ENCODE measurements at regions not wholly inside any gene's neighbourhood (a gene's known extent, or its start where the extent isn't known, plus 50 kb on each side); places are given as distances from the start of the nearest gene placed in this dataset.

DNA sequence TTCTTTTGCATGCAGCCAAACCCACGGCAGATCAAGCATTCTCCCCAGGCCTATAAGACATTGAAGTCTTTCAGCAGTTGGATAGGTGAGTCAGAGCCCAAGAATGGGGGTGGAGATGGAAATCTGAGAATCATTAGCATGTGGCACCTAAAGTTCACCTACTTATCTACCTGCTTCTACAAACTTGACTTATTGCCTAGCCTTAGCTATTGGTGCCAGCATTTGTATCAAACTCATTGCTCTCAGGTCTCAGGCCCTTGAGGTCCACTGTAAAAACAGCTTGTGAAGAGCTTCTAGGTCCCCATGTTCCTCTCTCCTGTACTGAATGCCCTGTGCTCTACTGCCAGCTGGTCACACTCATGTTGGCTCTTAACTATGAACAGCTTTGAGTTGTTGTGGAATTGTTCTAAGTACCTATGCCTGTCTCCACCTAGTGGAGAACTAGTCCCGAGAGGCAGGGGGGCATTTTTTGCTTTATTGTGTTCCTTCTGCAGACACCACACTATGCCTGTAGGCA is 278.4 kb upstream of the SPRED2 start:
- no peak for TF ChIP-seq POLR2A (IDR thresholded peaks at IDR 0.05; ENCODE audit: low read depth, low read length)
- DNase-seq (ENCODE audit: insufficient read length, low spot score) (peak; percentile 20), FAIRE-seq (no peak)

DNA sequence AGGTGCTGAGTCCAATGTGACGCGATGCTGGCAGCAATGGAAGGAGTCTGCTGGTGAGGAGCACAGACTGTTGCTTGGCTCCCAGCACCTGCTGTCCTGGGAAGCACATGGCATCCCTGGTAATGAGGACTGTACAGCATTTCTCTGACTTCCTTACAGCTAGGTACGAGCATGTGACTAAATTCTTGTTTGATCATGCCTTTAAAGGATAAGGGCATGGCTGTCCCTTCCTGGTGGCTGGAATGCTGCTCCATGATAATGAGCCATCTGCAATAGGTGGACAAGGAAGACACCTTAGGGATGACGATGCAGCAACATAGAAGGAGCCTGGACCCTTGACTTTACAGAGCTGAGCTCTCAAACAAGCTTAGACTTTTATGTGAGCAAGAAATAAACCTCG is 278.0 kb upstream of the SPRED2 start:
- FAIRE-seq (no peak), DNase-seq (ENCODE audit: insufficient read length, low spot score) (no peak)
- TF ChIP-seq POLR2A (IDR thresholded peaks at IDR 0.05; ENCODE audit: low read depth, low read length): no peak

DNA sequence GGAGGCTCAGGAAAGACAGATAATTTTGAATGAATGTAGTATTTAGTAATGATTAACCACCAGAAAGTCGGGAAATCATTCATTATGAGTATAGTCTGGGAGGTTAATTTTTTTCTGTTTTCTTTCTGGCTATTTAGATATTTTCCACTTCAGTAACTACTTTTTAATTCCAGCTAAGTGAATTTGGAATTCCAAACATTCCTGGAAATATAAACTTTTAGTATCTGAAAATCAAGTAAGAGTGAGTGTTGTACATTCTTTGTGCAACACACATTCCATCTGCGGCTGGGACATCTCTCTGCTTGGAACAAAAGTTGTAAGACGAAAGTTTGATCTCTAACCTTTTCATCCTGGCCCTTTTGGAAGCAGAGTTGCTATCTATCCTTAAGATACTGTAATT is 275.7 kb upstream of the SPRED2 start:
- DNase-seq (ENCODE audit: insufficient read length, low spot score) (no peak), FAIRE-seq (no peak)
- TF ChIP-seq POLR2A (IDR thresholded peaks at IDR 0.05; ENCODE audit: low read depth, low read length): no peak

DNA sequence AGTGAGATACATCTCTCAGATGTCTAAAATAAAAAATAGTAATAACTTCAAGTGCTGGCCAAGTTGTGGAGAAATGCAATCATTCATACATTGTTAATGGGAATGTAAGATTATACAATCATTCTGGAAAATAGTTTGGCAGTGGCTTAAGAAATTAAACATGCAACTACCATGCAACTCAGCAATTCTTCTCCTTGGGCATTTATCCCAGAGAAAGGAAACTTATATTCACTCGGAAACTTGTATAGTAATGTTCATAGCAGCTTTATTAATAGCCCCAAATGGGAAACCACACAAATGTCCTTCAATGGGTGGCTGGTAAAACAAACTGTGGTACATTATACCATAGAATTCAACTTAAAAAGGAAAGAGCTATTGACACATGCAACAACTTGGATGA is 274.0 kb upstream of the SPRED2 start:
- no peak for FAIRE-seq
- no peak for DNase-seq (ENCODE audit: insufficient read length, low spot score)
- no peak for TF ChIP-seq POLR2A (IDR thresholded peaks at IDR 0.05; ENCODE audit: low read depth, low read length)

DNA sequence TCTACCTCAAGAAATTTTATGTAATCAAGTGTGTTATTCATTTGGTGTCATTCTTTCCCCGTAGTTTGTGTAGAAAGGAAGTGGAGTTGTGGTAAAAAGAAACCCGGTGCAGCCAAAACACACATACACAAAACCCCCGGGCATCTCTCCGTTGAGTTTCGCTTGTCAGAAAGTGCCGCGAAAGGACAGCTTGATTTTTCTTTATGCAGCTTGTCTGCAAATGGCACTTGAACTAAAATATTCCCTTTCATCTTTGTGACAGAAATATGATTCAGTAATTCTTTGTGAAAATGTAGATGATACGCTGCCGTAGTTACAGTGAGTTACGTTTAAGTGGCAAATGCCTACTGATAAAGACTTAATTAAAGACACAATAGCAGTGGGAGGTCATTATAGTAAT is 268.8 kb upstream of the SPRED2 start:
- FAIRE-seq (no peak), DNase-seq (ENCODE audit: insufficient read length, low spot score) (no peak)
- no peak for TF ChIP-seq POLR2A (IDR thresholded peaks at IDR 0.05; ENCODE audit: low read depth, low read length)

DNA sequence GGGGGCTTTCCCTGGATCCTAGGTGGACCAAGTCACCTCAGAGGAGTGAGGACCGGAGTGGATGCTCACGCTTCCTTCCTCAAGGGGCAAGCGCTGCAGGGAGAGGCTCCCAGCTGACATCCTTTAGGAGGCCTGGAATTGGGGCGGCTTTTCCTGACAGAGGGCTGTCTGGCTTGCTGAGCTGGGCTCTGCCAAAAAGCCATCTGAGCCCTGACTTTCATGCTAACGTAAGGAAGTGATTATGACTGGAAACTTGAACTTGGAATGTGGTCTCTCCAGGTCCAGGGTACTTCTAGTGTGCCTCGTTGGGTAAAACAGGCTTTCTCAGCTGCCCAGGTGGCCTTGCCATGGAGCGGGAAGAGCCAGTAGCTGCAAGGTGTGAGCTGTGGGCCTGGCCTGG is 268.3 kb upstream of the SPRED2 start:
- no peak for FAIRE-seq
- DNase-seq (ENCODE audit: insufficient read length, low spot score): no peak
- TF ChIP-seq POLR2A (IDR thresholded peaks at IDR 0.05; ENCODE audit: low read depth, low read length): no peak

DNA sequence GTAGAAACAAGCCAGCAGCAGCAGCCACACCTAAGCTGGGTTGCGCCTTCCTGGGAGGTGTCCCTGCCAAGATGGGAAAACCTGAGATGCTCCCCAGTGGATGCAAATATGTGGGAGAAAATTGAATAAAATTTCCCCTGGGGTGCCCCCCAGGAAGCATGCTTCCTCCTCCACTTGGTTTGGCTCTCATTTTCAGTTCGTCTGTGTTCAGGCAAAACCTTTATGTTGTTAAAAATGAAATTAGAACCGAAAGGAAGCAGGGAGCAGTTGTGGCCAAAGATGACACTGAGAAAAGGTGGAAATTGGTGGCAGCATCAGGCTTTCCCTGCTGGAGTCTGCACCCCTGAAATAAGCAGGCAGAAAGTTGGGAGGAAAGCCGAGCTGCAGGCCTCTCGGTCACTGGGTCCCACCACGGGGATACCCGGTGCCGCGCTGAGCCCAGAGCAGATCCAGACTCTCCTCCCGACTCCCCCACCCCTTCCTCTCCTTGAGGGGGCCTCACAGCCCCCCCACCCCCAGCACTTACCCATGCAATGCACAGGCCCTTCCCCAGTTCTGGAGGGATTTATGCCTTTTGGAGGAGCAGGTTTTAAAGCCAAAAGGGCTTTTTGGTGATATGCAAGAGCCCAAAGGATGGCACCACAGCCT is 267.7 kb upstream of the SPRED2 start:
- FAIRE-seq: no peak
- no peak for DNase-seq (ENCODE audit: insufficient read length, low spot score)
- TF ChIP-seq POLR2A (IDR thresholded peaks at IDR 0.05; ENCODE audit: low read depth, low read length): no peak

DNA sequence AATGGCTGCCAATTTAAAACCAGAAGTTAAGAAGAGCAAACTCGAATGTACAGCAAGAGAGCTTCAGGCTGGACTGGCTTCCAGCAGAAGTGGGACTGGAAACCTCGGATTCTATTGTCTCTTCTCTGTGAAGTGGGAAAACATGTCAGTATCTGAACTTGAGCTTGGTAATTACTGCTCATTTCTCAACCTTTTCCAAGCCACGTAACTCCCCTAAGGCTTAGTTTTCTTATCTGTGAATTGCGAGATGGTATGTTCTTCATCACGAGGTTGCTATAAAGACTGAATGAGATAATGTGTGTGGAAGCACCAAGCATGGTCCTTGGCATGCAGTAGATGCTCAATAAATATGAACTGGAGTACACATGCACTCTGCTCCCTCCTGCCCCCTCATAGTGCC is 259.4 kb upstream of the SPRED2 start:
- FAIRE-seq: no peak
- no peak for DNase-seq (ENCODE audit: insufficient read length, low spot score)
- no peak for TF ChIP-seq POLR2A (IDR thresholded peaks at IDR 0.05; ENCODE audit: low read depth, low read length)

DNA sequence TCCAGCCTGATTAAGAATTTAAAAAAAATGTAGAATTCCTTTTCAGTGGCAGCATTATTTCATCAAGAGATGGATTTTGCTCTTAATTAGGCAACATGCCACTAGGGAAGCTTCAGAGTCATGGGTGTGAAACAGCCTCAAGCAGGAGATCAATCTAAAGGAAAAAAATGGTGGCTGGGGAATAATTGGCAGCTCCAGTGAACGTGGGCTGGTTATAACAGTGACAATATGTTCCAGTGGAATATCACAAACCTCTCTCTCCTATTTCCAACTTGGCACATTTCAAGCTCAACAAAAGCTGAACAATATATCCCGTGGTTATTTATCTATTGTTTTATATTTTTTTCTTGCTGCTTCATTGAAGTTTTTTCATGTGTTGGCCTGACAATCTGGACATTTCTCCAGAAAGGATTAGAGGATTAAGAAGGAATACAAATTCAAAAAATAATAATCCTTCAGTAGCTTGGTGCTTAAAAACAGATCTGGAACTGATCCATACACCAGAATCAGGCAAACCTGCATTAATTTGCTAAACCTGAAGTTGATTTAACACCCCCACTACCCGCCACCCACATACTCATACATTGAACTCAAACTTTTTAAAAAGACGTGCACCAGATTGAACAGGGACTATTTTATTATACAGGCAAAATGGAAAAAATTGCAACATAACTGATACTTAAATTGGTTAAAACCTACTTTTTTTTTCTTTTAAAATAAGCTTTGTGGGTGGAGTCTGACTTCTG is 255.9 kb upstream of the SPRED2 start:
- no peak for FAIRE-seq

DNA sequence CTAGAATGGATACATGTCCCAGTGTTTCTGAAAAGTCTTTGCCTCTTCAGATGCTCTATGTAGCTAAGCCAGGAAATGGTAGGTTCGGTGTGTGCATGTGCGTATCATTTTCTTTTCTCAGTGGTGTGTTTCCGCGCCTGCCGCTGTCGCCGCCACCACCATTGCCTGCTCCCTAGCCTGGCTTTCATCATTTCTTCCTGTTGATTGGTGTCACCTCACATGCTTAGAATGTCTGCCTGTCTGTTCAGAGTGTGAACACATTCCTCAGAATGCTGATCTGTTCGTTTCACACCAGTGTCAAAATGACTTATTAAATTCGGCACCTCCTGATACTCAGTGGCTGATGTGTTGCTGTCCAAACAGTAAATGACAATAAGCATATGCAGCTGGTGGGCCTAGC is 255.2 kb upstream of the SPRED2 start:
- no peak for FAIRE-seq
- no peak for DNase-seq (ENCODE audit: insufficient read length, low spot score)
- no peak for TF ChIP-seq POLR2A (IDR thresholded peaks at IDR 0.05; ENCODE audit: low read depth, low read length)

More for the DNA sequence above, 255.9 kb upstream of the SPRED2 start:
- DNase-seq (ENCODE audit: insufficient read length, low spot score): no peak
- no peak for TF ChIP-seq POLR2A (IDR thresholded peaks at IDR 0.05; ENCODE audit: low read depth, low read length)

DNA sequence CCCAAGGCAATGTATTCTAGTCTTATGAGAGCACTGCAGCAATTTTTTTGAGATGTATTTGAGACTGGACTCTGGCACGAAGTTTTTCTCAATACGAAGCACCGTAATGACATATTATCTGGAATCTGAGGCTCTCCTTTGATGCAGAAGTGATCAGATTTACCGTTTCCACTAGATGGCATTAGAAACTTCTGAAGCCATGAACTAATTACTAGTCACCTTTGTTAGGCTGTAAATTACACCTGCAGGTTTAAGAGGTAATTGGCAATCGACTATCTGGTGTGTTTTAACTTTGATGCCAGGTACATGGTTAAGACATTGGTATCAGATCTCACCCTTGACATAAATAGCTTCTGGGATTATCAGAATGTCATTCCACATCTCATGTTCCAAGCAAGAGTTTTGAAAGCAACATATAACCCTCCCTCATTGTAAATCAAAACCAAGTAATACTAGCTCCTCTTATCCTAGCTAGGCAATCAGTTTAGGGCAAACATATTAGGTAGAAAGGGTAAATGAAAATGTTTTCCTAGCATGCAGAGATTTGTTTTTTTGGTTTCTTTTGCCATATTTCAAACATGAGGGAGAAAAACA is 254.6 kb upstream of the SPRED2 start:
- DNase-seq (ENCODE audit: insufficient read length, low spot score): no peak
- no peak for FAIRE-seq
- TF ChIP-seq POLR2A (IDR thresholded peaks at IDR 0.05; ENCODE audit: low read depth, low read length): no peak

DNA sequence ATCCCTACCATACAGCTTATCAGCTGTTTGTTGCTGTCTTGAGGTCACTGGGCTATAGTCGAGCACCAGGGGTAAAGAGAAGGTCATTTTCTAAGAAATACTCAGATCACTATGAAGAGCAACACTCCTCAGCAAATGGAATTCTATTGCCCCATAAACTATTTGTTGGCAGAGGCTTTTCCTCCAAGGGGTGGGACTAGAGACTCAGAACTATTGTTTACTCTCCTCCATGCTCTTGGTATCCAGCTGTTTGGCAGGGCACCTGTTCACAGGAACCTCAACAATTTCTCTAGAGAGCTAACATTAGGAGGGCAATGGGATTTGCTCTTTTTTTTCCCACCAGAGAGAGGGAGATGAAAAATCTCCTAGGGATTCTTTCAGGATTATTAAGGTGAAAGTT is 249.1 kb upstream of the SPRED2 start:
- no peak for TF ChIP-seq POLR2A (IDR thresholded peaks at IDR 0.05; ENCODE audit: low read depth, low read length)
- DNase-seq (ENCODE audit: insufficient read length, low spot score): no peak
- no peak for FAIRE-seq

DNA sequence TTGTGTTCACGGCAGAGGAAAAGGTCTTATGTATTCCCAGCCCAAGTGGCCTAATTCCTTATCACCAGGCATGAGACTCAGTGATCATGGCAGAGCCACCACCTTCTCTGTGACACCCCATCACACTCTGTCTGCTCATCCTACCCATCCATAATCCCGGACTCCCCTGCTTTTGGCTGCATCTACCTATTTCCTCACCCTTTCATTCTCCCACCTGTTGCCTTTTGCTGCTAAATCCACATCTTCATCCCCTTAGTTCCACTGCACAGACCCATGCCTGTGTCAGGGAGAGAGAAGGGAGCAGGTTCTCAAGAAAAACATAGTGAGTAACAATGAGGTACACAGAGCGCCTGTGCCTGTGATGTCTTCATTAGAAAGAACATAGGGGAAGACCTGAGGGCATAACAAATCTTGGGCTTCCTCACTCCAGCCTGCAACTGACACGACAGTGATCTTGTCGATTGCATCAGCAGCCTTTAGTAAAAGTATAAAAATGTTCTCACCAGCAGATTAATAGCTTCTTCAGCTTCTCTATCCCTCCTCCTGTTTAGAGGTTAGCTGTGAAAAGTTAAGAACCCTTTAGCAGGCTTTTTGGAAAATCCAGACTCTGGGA is 246.5 kb upstream of the SPRED2 start:
- no peak for TF ChIP-seq POLR2A (IDR thresholded peaks at IDR 0.05; ENCODE audit: low read depth, low read length)
- FAIRE-seq: no peak
- no peak for DNase-seq (ENCODE audit: insufficient read length, low spot score)

DNA sequence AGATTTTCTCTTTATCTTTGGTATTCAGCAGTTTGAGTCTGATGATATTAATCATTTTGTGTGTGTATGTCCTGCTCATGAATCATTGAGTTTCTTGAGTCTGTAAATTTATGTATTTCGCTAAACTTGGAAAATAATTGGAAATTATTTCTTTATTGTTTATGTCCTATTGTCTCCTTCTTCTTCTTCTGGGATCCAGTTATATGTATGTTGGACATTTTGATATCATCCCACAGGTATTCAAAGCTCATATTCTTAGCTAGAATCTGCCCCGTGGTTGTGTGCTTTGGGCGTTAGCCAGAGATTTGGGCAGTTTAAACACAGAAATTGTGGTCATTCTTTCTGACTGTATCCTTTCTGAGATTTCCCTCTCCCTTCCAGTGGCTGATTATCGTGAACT is 243.0 kb upstream of the SPRED2 start:
- DNase-seq (ENCODE audit: insufficient read length, low spot score): no peak
- TF ChIP-seq POLR2A (IDR thresholded peaks at IDR 0.05; ENCODE audit: low read depth, low read length): no peak
- no peak for FAIRE-seq
